ENCODE measurements at regions not wholly inside any gene's neighbourhood (a gene's known extent, or its start where the extent isn't known, plus 50 kb on each side); places are given as distances from the start of the nearest gene placed in this dataset.
A peak's percentile ranks its signal among the peaks of the same experiment; 100 is the strongest.
"Not testable (repeated sequence)": the region's sequence is repeated elsewhere in the genome, so short reads cannot be mapped to it uniquely, and the experiment has no call there.

DNA sequence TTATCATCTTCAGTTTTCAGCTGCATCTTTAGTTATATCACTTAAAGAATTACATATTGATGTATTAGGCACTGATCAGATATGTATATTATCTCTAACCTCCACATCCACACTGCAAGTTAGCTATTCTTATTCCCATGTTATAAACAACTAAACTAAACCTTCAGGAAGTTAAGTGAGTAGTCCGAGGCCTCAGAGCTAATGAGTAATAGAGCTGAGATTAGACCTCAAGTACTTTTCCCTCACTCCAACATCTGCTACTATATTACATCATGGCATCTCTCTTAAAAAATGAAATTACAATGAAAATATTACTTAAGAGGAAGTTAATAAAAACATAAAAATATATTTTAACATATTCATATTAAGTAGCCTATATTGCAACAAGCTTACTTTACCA, 183.6 kb upstream of the MAP2 start:
- no peak for DNase-seq (ENCODE audit: low read depth, low spot score)
- in situ Hi-C loops (cut with HindIII; ENCODE audit: low pct_unique_long_range_greater_than_20kb, low sequenced_read_pairs), result no loop called here

DNA sequence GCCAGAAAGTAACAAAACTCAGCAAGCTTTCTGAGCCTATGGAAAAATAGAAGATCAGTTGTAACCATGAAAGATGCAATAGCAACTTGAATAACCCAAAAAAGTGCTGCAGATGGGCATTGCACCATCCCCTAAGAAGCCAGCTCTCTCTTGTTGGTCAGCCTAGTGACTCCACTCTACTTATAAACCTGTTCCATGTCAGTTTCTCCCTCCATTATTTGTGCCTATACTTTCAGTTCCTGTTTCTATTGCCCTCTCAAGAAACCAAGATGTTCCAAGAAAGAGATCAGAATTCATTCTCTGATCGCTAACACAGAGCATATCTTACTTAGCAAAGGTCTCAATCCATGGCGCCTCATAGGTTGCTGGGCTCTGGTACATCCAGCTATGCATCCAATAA, 170.3 kb upstream of the MAP2 start:
- in situ Hi-C loops (cut with HindIII; ENCODE audit: low pct_unique_long_range_greater_than_20kb, low sequenced_read_pairs), result no loop called here
- DNase-seq (ENCODE audit: low read depth, low spot score), result no peak

DNA sequence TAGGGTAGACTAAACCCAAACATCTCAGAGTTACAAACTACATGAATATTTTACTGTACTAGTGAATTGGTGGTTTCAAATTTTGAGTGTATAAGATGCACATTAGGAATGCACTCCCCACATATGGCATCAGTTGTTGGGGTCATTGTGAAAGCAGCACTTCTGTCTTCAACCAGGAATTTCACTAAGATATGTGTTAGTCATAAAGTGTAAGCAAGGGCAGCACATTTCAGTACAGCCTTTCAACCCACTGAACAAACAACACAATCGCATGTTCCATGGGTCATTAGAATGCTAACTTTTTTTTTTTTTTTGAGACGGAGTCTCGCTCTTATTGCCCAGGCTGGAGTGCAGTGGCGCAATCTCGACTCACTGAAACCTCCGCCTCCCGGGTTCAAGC, 164.1 kb upstream of the MAP2 start:
- no peak for DNase-seq (ENCODE audit: low read depth, low spot score)
- in situ Hi-C loops (cut with HindIII; ENCODE audit: low pct_unique_long_range_greater_than_20kb, low sequenced_read_pairs), result no loop called here

DNA sequence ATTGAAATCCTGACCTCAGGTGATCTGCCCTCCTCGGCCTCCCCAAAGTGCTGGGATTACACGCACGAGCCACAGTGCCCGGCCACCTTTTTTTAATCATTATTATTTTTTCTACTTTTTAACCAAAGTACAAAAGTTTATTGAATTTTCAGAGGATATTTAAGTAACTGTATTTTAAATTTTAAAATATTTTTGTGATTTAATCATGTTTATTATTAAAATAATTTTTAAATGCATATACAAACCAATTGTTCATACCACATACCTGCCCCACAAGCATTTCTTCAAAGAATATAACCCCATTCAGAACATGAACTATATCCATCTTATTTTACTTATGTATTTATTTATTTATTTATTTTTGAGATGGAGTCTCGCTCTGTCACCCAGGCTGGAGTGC, 163.6 kb upstream of the MAP2 start:
- in situ Hi-C loops (cut with HindIII; ENCODE audit: low pct_unique_long_range_greater_than_20kb, low sequenced_read_pairs), result no loop called here
- no peak for DNase-seq (ENCODE audit: low read depth, low spot score)

DNA sequence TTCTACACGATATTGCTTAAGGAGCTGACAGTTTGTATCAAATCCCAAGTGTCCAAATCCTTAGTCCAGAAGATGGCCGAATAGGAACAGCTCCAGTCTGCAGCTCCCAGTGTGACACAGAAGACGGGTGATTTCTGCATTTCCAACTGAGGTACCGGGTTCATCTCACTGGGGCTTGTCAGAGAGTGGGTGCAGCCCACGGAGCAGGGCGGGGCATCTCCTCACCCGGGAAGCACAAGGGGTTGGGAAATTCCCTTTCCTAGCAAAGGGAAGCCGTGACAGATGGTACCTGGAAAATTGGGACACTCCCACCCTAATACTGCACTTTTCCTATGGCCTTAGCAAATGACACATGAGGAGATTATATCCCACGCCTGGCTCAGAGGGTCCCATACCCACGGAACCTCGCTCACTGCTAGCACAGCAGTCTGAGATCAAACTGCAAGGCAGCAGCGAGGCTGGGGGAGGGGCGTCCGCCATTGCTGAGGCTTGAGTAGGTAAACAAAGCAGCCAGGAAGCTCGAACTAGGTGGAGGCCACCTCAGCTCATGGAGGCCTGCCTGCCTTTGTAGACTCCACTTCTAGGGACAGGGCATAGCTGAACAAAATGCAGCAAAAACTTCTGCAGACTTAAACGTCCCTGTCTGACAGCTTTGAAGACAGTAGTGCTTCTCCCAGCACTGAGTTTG, 162.3 kb upstream of the MAP2 start:
- DNase-seq (ENCODE audit: low read depth, low spot score); in situ Hi-C loops (cut with HindIII; ENCODE audit: low pct_unique_long_range_greater_than_20kb, low sequenced_read_pairs): not testable (repeated sequence)

DNA sequence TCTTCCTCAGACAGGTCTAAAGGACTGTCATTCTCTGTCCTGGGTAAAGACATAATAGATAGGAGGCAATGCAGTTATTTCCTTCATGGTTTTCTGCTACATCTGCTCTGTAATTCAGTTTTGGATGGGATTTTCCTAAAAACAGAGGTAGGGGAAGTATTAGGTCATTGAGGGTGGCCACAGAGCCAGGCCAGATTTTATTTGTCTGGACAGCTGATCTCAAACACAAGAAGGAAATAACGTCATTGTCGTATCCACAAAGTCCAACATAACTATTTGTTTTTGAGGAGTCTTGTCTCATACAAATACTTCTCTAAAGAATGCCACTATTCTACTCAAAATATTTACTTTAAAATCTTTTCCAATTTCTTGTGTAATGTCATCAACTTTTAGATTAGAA, 154.8 kb upstream of the MAP2 start:
- no peak for DNase-seq (ENCODE audit: low read depth, low spot score)

DNA sequence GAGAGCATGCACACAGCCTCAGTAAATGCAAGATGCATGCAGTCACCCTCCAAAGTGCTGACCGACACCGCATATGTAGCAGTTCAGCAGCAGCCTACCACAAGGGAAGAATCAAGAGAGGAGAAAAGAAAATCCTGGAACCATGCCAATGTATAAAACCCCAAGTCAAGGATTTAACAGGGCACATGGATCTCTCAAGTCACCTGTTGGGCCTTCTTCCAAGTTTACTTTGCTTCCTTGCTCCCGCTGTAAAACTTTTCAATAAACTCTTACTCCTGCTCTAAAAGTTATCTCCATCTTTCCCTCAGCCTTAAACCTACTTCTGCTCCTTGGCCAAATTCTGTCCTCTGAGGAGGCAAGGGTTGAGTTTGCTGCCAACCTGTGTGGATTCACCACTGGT, 147.8 kb upstream of the MAP2 start:
- in situ Hi-C loops (cut with HindIII; ENCODE audit: low pct_unique_long_range_greater_than_20kb, low sequenced_read_pairs), result no loop called here

More for the DNA sequence above, 154.8 kb upstream of the MAP2 start:
- in situ Hi-C loops (cut with HindIII; ENCODE audit: low pct_unique_long_range_greater_than_20kb, low sequenced_read_pairs), result no loop called here

DNA sequence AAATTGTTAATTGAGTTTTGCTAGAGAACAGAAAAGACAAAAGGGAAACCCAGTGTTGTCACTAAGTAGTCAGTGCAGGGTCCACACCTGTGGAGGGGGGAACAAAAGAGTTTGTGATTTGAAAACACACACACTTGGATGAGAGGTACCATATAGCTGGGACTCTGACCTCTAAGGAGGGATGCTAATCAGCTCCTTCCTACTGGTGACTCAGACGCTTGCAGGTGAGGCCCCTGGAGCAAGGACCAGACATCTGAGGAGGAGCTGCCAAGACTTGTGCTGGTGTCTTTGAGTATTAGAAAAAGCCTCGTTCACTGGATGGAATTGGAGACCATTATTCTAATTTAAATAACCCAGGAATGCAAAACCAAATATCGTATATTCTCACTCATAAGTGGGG, 146.4 kb upstream of the MAP2 start:
- no peak for DNase-seq (ENCODE audit: low read depth, low spot score)
- in situ Hi-C loops (cut with HindIII; ENCODE audit: low pct_unique_long_range_greater_than_20kb, low sequenced_read_pairs), result no loop called here

More for the DNA sequence above, 147.8 kb upstream of the MAP2 start:
- no peak for DNase-seq (ENCODE audit: low read depth, low spot score)

DNA sequence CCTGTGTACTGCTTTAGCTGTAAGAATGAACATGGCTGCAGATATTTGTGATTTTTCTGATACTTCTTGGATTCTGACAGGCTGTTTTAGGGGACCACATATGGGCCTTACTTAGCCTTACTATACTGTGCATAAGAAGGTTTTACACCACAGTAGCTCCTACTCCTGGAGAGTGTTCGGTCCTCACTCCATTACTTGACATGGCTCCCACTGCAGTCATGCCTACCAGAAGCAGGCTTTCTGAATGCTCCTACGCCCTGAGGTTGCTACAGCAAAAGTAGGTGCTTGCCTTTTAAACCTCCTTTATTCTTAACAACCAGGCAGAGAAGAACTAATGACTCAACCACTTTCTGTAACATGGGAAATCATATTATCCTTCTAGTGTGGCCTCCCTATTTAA, 125.2 kb upstream of the MAP2 start:
- no peak for DNase-seq (ENCODE audit: low read depth, low spot score)
- in situ Hi-C loops (cut with HindIII; ENCODE audit: low pct_unique_long_range_greater_than_20kb, low sequenced_read_pairs), result no loop called here

DNA sequence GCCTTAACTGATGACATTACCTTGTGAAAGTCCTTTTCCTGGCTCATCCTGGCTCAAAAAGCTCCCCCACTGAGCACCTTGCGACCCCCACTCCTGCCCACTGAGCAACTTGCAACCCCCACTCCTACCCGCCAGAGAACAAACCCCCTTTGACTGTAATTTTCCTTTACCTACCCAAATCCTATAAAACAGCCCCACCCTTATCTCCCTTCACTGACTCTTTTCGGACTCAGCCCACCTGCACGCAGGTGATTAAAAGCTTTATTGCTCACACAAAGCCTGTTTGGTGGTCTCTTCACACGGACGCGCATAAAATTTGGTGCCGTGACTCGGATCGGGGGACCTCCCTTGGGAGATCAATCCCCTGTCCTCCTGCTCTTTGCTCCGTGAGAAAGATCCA, 124.4 kb upstream of the MAP2 start:
- DNase-seq (ENCODE audit: low read depth, low spot score); in situ Hi-C loops (cut with HindIII; ENCODE audit: low pct_unique_long_range_greater_than_20kb, low sequenced_read_pairs): not testable (repeated sequence)

DNA sequence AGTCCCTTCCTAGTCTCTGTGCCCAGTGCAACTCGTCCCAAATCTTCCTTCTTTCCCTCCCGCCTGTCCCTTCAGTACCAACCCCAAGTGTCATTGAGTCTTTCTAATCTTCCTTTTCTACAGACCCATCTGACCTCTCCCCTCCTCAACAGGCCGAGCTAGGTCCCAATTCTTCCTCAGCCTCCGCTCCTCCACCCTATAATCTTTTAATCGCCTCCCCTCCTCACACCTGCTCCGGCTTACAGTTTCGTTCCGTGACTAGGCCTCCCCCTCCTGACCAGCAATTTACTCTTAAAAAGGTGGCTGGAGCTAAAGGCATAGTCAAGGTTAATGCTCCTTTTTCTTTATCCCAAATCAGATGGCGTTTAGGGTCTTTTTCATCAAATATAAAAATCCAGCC, 123.1 kb upstream of the MAP2 start:
- DNase-seq (ENCODE audit: low read depth, low spot score); in situ Hi-C loops (cut with HindIII; ENCODE audit: low pct_unique_long_range_greater_than_20kb, low sequenced_read_pairs): not testable (repeated sequence)

DNA sequence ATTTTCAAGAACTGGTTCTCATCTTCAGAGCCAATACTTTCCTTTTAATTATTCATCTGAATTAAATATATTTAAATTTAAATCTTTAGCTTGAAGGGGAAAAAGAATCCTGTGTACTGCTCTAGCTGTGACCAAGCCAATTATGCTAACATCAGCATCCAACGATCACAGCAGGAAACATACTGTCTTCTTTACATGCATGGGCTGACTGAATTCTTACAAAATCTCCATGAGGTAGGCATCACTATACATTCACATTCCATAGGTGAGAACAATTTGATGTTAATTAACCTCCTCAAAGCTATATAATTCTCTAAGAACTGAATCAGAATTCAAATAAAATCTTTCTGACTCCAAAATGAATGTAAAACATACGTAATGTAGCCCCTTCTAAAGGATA, 118.8 kb upstream of the MAP2 start:
- in situ Hi-C loops (cut with HindIII; ENCODE audit: low pct_unique_long_range_greater_than_20kb, low sequenced_read_pairs), result no loop called here

DNA sequence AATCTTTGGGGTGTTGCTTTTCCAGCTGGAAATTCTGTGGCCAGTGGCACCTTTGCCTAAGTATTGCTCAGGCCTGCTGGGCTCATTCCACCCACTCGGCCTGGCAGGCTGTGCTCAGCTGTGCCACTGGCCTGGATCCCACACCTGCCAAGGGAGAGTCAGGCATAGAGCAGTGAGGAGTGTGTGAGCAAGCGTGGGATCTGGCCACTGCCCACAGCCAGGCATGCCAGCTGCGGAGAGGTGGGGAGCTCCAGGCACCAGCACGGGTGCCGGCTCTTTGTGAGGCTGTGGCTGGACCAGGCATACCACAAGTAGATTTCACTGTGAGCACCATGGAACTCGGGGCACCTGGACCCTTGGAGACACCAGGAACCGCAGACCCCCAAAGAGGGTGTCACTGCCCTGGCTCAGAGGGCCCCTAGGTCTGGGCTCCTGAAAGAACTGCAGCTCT, 118.1 kb upstream of the MAP2 start:
- no peak for DNase-seq (ENCODE audit: low read depth, low spot score)
- in situ Hi-C loops (cut with HindIII; ENCODE audit: low pct_unique_long_range_greater_than_20kb, low sequenced_read_pairs), result no loop called here

More for the DNA sequence above, 118.8 kb upstream of the MAP2 start:
- no peak for DNase-seq (ENCODE audit: low read depth, low spot score)

DNA sequence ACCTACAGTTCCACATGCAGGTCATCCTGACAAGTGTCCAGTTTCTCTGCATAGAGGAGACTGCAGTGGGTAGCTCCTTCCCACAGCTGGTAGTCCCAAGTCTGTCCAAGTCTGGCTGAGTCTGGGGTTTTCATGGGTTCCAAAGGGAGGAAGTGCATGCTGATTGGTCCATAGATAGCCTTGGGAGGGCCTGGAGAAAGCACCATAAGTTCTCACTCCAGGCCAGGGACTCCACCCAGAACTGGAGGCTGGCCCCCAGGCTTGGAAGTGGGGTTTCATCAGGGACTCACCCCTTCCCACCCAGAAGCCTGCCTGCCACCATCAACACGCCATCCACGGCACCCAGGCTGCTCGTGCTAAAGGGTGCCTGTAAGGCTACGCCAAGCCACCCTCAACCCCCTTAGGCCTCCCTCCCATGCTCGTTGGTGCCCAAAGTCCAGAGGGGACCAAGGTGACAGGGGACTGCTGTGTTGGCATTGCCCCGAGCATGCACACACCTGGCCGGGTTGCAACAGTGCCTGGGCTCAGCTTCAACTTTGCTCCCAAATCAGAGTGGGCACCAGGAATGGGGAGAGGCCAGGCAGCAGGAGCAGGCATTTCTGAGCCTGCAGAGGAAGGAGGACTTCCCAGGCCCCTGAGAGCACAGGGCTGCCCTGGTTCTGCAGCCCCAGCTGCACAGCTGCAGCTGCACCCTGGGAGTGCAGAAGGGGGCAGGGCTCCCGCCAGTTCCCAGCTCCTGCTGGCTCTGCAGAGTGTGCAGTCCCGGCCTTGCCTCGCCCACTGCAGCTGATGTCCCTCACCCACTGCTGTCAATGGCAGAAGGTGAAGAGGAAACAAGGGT, 116.5 kb upstream of the MAP2 start:
- no peak for DNase-seq (ENCODE audit: low read depth, low spot score)
- in situ Hi-C loops (cut with HindIII; ENCODE audit: low pct_unique_long_range_greater_than_20kb, low sequenced_read_pairs), result no loop called here

DNA sequence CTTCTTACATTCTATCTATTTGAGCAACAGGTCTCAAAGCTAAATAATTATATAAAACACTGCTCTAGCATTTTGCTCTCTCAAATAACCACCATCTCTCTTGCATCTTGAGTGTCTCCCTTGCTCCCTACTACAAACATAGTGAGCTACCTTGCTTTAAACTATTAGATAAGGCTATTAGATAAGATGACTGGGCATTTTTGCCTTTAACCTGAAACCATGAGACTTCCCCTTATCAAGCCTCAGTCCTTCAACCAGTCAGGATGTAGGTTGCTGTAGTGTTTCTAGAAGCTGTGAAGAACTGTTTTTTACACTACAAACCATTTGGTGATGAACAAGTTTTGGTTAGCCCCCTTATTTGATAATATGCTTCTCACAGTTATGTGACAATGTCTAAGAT, 115.4 kb upstream of the MAP2 start:
- in situ Hi-C loops (cut with HindIII; ENCODE audit: low pct_unique_long_range_greater_than_20kb, low sequenced_read_pairs), result no loop called here
- no peak for DNase-seq (ENCODE audit: low read depth, low spot score)

DNA sequence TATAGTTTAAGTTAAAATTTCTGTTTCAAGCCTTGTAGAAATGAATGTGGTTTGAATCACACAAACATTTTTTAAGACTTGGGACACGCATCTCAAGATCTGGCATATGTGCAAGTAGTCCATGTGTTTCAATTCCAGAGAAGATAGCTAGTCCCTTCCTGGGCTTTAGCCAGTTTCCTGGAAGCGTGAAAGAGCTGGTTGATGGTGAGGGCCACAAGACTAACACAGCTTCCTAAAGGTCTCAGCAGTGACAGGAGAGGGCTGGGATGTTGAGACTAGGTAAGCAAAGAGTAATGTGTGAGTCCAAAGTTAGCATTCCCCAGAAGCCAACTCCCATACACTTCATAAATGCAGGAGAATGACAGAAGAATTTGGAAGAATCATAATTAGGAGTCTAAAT, 111.9 kb upstream of the MAP2 start:
- DNase-seq (ENCODE audit: low read depth, low spot score), result no peak
- in situ Hi-C loops (cut with HindIII; ENCODE audit: low pct_unique_long_range_greater_than_20kb, low sequenced_read_pairs), result no loop called here

DNA sequence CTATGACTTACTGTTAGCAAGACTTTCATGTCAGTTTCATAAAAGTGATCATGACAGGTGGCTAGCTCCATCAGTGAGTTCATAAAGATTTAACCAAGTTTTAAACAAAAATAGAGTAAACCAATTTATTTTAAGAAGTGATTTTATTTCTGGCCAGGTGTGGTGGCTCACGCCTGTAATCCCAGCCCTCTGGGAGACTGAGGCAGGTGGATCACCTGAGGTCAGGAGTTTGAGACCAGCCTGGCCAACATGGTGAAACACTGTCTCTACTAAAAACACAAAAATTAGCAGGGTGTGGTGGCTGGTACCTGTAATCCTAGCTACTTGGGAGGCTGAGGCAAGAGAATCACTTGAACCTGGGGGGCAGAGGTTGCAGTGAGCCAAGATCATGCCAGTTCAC, 111.4 kb upstream of the MAP2 start:
- DNase-seq (ENCODE audit: low read depth, low spot score); in situ Hi-C loops (cut with HindIII; ENCODE audit: low pct_unique_long_range_greater_than_20kb, low sequenced_read_pairs): not testable (repeated sequence)

DNA sequence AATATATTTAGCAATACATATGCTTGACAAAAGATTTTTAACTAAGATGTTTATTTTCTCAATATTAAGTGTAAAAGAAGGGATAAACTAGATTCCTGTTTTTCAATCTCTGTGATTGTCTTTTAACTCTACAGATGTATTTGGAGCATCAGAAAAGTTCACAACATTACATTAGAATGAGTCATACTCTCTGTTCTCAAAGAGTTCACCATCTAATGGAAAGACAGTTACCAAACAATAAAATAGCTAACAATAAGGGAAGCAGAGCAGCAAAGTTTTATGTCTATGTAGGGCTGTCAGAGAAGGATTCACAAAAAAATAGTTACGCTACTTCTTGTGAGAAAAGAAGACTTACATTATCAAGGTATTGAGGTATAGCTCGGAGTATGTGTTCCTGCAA, 109.2 kb upstream of the MAP2 start:
- DNase-seq (ENCODE audit: low read depth, low spot score), result no peak
- in situ Hi-C loops (cut with HindIII; ENCODE audit: low pct_unique_long_range_greater_than_20kb, low sequenced_read_pairs), result no loop called here

DNA sequence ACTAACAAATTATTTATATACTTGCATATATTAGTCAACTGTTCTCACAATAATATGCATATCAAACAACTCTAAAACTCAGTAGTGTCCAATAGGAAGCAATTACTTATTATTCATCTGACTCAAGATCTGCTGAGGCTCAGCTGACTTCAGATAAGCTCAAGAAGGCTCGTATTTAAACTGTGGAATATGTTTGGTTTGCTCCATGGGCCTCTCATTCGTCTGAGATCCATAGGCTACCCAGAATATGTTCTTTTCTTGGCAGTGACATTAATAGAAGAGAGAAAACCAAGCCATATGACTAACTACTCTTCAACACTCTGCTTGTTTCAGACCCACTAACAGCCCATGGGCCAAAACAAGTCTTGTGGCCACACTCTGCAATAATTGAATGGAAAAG, 107.7 kb upstream of the MAP2 start:
- peak; percentile 40 for DNase-seq (ENCODE audit: low read depth, low spot score)
- in situ Hi-C loops (cut with HindIII; ENCODE audit: low pct_unique_long_range_greater_than_20kb, low sequenced_read_pairs), result no loop called here

Data from SK-MEL-5 (cell line).